ENCODE measurements at regions not wholly inside any gene's neighbourhood (a gene's known extent, or its start where the extent isn't known, plus 50 kb on each side); places are given as distances from the start of the nearest gene placed in this dataset.

DNA sequence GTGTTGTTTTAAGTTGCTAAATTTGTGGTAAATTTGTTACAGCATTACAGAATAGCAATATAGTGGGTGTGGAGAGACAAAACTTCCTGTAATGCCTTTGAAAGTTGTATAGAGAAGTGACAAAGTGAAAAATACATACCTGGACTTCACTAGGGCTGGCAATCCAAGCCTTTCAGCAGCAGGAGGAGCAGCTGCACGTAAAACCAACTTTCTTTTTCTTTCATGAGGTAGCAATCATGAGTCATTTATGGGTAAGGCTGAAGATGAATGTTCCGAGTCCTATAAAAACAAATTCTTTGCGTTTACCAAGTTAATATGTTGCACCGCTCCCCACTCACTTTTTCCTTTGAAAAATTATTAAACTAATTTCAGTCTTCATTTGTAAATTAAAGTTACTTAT, 1138.2 kb downstream of the TAF11L14 start:
- H3K4me3 ChIP-seq (ENCODE audit: low read length in 2 of 2): no peak overlapping the region
- H3K27ac ChIP-seq (ENCODE audit: low read depth in 1 of 2, low read length in 2 of 2): no peak overlapping the region
- DNase-seq: no peak
- no peaks in the 10 kb centered on the region for H3K9me3 ChIP-seq (ENCODE audit: control insufficient read depth, low read length)
- ATAC-seq (ENCODE audit: low FRiP score): no peak
- intact Hi-C loops (cut with DNase I): no loop called here
- no peaks in the 10 kb centered on the region for H3K4me1 ChIP-seq (ENCODE audit: control insufficient read depth in 1 of 2, insufficient read depth in 2 of 2, low read length in 2 of 2)
- WGBS, 2 donors: 13 to 19% methylated on average over 4 of the region's 4 CpGs
- H3K36me3 ChIP-seq (ENCODE audit: control insufficient read depth in 1 of 2, insufficient read depth in 2 of 2, low read length in 1 of 2): no peaks in the 10 kb centered on the region
- H3K27me3 ChIP-seq (ENCODE audit: control insufficient read depth in 1 of 2, insufficient read depth in 2 of 2, low read length in 1 of 2): no peaks in the 10 kb centered on the region

GRCh38 chr5:18778225-18778624, 1144.0 kb downstream of the TAF11L14 start:
- H3K27me3 ChIP-seq (ENCODE audit: control insufficient read depth in 1 of 2, insufficient read depth in 2 of 2, low read length in 1 of 2): no peaks in the 10 kb centered on the region
- no peak for DNase-seq
- 67 to 89% methylated on average over 1 of the region's 1 CpG for WGBS, 2 donors
- H3K36me3 ChIP-seq (ENCODE audit: control insufficient read depth in 1 of 2, insufficient read depth in 2 of 2, low read length in 1 of 2): no peaks in the 10 kb centered on the region
- no peak overlapping the region for H3K27ac ChIP-seq (ENCODE audit: low read depth in 1 of 2, low read length in 2 of 2)
- peaks cover 3% of the 10 kb centered on the region for H3K9me3 ChIP-seq (ENCODE audit: control insufficient read depth, low read length)
- no peak overlapping the region for H3K4me3 ChIP-seq (ENCODE audit: low read length in 2 of 2)
- intact Hi-C loops (cut with DNase I): no loop called here
- no peak for ATAC-seq (ENCODE audit: low FRiP score)
- no peaks in the 10 kb centered on the region for H3K4me1 ChIP-seq (ENCODE audit: control insufficient read depth in 1 of 2, insufficient read depth in 2 of 2, low read length in 2 of 2)

DNA sequence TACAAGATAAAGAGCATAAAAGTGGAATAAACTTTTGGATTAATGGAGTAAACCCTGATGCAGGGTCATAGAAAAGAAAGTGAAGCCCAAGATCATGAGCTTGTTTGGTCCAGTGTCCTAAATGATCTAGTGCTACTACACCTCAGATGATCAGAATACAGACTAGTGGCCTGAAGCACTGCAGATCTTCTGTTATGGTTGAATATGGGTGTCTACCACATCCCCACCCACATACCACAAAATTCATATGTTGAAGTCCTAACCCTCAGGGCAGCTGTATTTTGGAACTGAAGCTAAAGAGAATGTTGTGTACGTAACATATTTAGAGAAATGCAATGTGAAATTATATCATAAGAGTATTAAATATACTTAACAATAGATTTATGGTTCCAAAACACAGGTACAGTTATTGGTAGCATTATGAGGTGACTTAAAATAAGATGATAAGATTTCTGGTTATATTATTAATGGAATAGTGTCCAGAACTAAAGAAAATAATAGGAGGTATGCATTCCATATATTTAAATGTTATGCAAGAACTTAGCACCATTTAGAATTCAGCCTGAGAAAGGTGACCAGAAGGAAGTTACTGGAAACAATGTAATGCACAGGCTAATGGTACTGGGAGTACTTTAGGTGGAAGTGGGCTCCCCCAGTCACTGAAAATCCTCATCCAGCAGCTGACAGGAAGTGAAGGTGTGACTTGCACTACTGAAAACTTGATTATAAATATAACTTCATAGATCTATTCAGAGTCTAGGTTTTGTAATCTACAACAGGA, 1155.1 kb downstream of the TAF11L14 start:
- Histone ChIP-seq H3K36me3 (ENCODE audit: control insufficient read depth in 1 of 2, insufficient read depth in 2 of 2, low read length in 1 of 2) (no peaks in the 10 kb centered on the region), H3K4me1 (ENCODE audit: control insufficient read depth in 1 of 2, insufficient read depth in 2 of 2, low read length in 2 of 2) (no peaks in the 10 kb centered on the region), H3K4me3 (ENCODE audit: low read length in 2 of 2) (no peak overlapping the region), H3K9me3 (ENCODE audit: control insufficient read depth, low read length) (no peaks in the 10 kb centered on the region), H3K27ac (ENCODE audit: low read depth in 1 of 2, low read length in 2 of 2) (no peak overlapping the region), H3K27me3 (ENCODE audit: control insufficient read depth in 1 of 2, insufficient read depth in 2 of 2, low read length in 1 of 2) (no peaks in the 10 kb centered on the region)
- intact Hi-C loops (cut with DNase I): no loop called here
- 88 to 92% methylated on average over 1 of the region's 1 CpG for WGBS, 2 donors
- ATAC-seq (ENCODE audit: low FRiP score): no peak
- DNase-seq: no peak

GRCh38 chr5:18792145-18792544, 1157.9 kb downstream of the TAF11L14 start:
- H3K27ac ChIP-seq (ENCODE audit: low read depth in 1 of 2, low read length in 2 of 2): no peak overlapping the region
- no peaks in the 10 kb centered on the region for H3K36me3 ChIP-seq (ENCODE audit: control insufficient read depth in 1 of 2, insufficient read depth in 2 of 2, low read length in 1 of 2)
- no peak for ATAC-seq (ENCODE audit: low FRiP score)
- H3K4me3 ChIP-seq (ENCODE audit: low read length in 2 of 2): no peak overlapping the region
- H3K4me1 ChIP-seq (ENCODE audit: control insufficient read depth in 1 of 2, insufficient read depth in 2 of 2, low read length in 2 of 2): no peaks in the 10 kb centered on the region
- WGBS, 2 donors: 77 to 83% methylated on average over 6 of the region's 6 CpGs
- intact Hi-C loops (cut with DNase I): no loop called here
- no peaks in the 10 kb centered on the region for H3K27me3 ChIP-seq (ENCODE audit: control insufficient read depth in 1 of 2, insufficient read depth in 2 of 2, low read length in 1 of 2)
- H3K9me3 ChIP-seq (ENCODE audit: control insufficient read depth, low read length): no peaks in the 10 kb centered on the region
- no peak for DNase-seq

- ATAC-seq (ENCODE audit: low FRiP score): no peak
- H3K9me3 ChIP-seq (ENCODE audit: control insufficient read depth, low read length): no peaks in the 10 kb centered on the region
- H3K4me1 ChIP-seq (ENCODE audit: control insufficient read depth in 1 of 2, insufficient read depth in 2 of 2, low read length in 2 of 2): no peaks in the 10 kb centered on the region
- WGBS, 2 donors: 34% methylated on average over 5 of the region's 5 CpGs
- no peak for DNase-seq
- H3K27me3 ChIP-seq (ENCODE audit: control insufficient read depth in 1 of 2, insufficient read depth in 2 of 2, low read length in 1 of 2): no peaks in the 10 kb centered on the region
- no peak overlapping the region for H3K4me3 ChIP-seq (ENCODE audit: low read length in 2 of 2)
- intact Hi-C loops (cut with DNase I): no loop called here
- no peak overlapping the region for H3K27ac ChIP-seq (ENCODE audit: low read depth in 1 of 2, low read length in 2 of 2)
- H3K36me3 ChIP-seq (ENCODE audit: control insufficient read depth in 1 of 2, insufficient read depth in 2 of 2, low read length in 1 of 2): no peaks in the 10 kb centered on the region
Measured at GRCh38 chr5:18797222-18797621, 1163.0 kb downstream of the TAF11L14 start.

GRCh38 chr5:18798058-18798457, 1163.8 kb downstream of the TAF11L14 start:
- DNase-seq (no peak), ATAC-seq (ENCODE audit: low FRiP score) (no peak)
- H3K9me3 ChIP-seq (ENCODE audit: control insufficient read depth, low read length): no peaks in the 10 kb centered on the region
- intact Hi-C loops (cut with DNase I): no loop called here
- H3K4me3 ChIP-seq (ENCODE audit: low read length in 2 of 2): no peak overlapping the region
- H3K36me3 ChIP-seq (ENCODE audit: control insufficient read depth in 1 of 2, insufficient read depth in 2 of 2, low read length in 1 of 2): no peaks in the 10 kb centered on the region
- H3K27me3 ChIP-seq (ENCODE audit: control insufficient read depth in 1 of 2, insufficient read depth in 2 of 2, low read length in 1 of 2): no peaks in the 10 kb centered on the region
- WGBS, 2 donors: 34 to 54% methylated on average over 3 of the region's 3 CpGs
- H3K27ac ChIP-seq (ENCODE audit: low read depth in 1 of 2, low read length in 2 of 2): no peak overlapping the region
- no peaks in the 10 kb centered on the region for H3K4me1 ChIP-seq (ENCODE audit: control insufficient read depth in 1 of 2, insufficient read depth in 2 of 2, low read length in 2 of 2)

DNA sequence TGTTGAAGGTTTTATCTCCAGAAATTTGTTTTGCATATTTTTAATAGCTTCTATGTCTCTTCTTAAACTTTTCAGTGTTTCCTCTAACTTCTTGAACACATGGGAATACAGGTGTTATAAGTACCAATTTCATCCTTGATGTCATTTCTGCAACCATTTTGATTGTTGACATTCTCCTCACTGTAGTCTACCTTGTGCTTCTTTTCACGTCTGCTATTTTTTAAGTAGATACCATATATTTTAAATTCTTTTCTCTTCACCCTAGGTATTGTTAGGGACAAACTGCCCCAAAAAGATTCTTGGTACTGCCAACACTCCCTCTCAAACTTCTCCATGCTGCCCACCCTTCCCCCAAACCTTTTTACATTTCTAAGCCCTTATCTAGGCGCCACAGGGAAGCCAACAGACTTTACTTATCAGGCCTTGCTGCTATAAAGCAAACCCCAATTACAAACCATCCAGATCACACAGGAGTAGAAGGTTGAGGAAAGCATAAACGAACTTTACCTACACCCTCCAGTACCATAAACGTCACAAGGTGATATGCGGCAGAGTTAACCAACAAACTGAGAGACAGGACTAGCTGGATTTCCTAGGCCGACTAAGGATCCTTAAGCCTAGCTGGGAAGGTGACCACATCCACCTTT, 1165.3 kb downstream of the TAF11L14 start:
- Histone ChIP-seq H3K4me3 (ENCODE audit: low read length in 2 of 2) (no peak overlapping the region), H3K36me3 (ENCODE audit: control insufficient read depth in 1 of 2, insufficient read depth in 2 of 2, low read length in 1 of 2) (no peaks in the 10 kb centered on the region), H3K27ac (ENCODE audit: low read depth in 1 of 2, low read length in 2 of 2) (no peak overlapping the region), H3K4me1 (ENCODE audit: control insufficient read depth in 1 of 2, insufficient read depth in 2 of 2, low read length in 2 of 2) (no peaks in the 10 kb centered on the region), H3K27me3 (ENCODE audit: control insufficient read depth in 1 of 2, insufficient read depth in 2 of 2, low read length in 1 of 2) (no peaks in the 10 kb centered on the region), H3K9me3 (ENCODE audit: control insufficient read depth, low read length) (no peaks in the 10 kb centered on the region)
- intact Hi-C loops (cut with DNase I): no loop called here
- ATAC-seq (ENCODE audit: low FRiP score): no peak
- 71 to 75% methylated on average over 6 of the region's 6 CpGs for WGBS, 2 donors
- DNase-seq: no peak

DNA sequence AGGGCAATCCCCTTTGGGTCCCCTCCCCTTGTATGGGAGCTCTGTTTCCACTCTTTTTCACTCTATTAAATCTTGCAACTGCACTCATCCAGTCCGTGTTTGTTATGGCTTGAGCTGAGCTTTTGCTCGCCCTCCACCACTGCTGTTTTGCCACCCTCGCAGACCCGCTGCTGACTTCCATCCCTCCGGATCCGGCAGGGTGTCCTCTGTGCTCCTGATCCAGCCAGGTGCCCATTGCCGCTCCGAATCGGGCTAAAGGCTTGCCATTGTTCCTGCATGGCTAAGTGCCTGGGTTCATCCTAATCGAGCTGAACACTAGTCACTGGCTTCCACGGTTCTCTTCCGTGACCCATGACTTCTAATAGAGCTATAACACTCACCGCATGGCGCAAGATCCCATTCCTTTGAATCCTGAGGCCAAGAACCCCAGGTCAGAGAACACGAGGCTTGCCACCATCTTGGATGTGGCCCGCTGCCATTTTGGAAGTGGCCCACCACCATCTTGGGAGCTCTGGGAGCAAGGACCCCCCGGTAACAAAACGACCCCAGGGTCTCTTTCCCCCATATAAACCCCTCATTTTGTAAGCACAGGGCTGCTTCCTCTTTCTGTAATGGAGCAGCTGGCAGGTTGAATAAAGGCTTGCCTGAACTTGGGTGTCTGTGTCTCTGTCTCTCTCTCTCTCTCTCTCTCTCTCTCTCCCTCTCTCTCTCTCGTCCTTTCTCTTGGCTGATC, 1166.2 kb downstream of the TAF11L14 start:
- 87 to 92% methylated on average over 19 of the region's 19 CpGs for WGBS, 2 donors
- ATAC-seq (ENCODE audit: low FRiP score): no peak
- intact Hi-C loops (cut with DNase I): no loop called here

More for the DNA sequence above, 1166.2 kb downstream of the TAF11L14 start:
- H3K27me3 ChIP-seq (ENCODE audit: control insufficient read depth in 1 of 2, insufficient read depth in 2 of 2, low read length in 1 of 2): no peaks in the 10 kb centered on the region
- DNase-seq: no peak
- no peak overlapping the region for H3K27ac ChIP-seq (ENCODE audit: low read depth in 1 of 2, low read length in 2 of 2)
- H3K4me3 ChIP-seq (ENCODE audit: low read length in 2 of 2): no peak overlapping the region
- H3K36me3 ChIP-seq (ENCODE audit: control insufficient read depth in 1 of 2, insufficient read depth in 2 of 2, low read length in 1 of 2): no peaks in the 10 kb centered on the region
- no peaks in the 10 kb centered on the region for H3K9me3 ChIP-seq (ENCODE audit: control insufficient read depth, low read length)
- H3K4me1 ChIP-seq (ENCODE audit: control insufficient read depth in 1 of 2, insufficient read depth in 2 of 2, low read length in 2 of 2): no peaks in the 10 kb centered on the region

Data from aorta (tissue), 5 donors.